SH-SY5Y (cell line): ENCODE measurements at regions not wholly inside any gene's neighbourhood (a gene's known extent, or its start where the extent isn't known, plus 50 kb on each side); places are given as distances from the start of the nearest gene placed in this dataset.

Experiments
- GATA2 ChIP-seq: IDR thresholded peaks from 2 replicates; pipeline ENCODE4 v1.6.1; 2011; ENCODE audit warnings: mild to moderate bottlenecking, low read depth, low read length
- GATA3 ChIP-seq: IDR thresholded peaks from 2 replicates; pipeline ENCODE4 v1.6.1; 2011; ENCODE audit warnings: low read depth, mild to moderate bottlenecking, low read length, moderate library complexity

DNA sequence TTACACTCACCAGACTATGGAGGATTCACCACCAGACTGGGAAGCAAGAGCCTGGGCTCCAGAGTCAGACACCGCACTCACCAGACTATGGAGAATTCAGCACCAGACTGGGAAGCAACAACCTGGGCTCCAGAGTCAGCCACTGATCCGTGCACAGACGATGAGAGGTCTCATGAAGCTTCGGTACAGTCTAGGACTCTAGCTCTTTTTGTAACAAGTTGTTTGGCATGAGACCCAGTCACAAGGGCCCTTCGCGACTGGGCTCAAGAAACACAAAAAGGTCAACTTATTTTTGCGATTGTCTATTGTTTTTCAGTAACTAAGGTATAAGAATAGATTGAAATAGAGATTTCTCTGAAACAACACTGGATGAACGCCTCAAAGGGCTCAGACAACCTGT is 192.7 kb upstream of the ADAMTSL1 start:
- no peak for TF ChIP-seq GATA3
- no peak for TF ChIP-seq GATA2
